IMR-90 (cell line): ENCODE measurements at regions not wholly inside any gene's neighbourhood (a gene's known extent, or its start where the extent isn't known, plus 50 kb on each side); places are given as distances from the start of the nearest gene placed in this dataset.

ENCODE experiments used
- BHLHE40 ChIP-seq: fragments of 150-350 bp; IDR thresholded peaks from 2 replicates; pipeline ENCODE4 v1.6.1; 2016; ENCODE audit warnings: mild to moderate bottlenecking, low read depth, low read length
- CEBPB ChIP-seq: IDR thresholded peaks from 2 replicates; pipeline ENCODE4 v1.6.1; 2012; ENCODE audit warnings: low read depth, low read length, improper control_type of control experiment
- CTCF ChIP-seq: conservative IDR thresholded peaks from 2 replicates; pipeline ENCODE4 v1.5.1; 2012; ENCODE audit warnings: mild to moderate bottlenecking, low read depth, low read length, improper control_type of control experiment
- ELK1 ChIP-seq: fragments of 150-350 bp; IDR thresholded peaks from 2 replicates; pipeline ENCODE4 v1.6.1; 2016; ENCODE audit warnings: low read depth, mild to moderate bottlenecking, low read length, moderate library complexity, borderline replicate concordance
- FOS ChIP-seq: fragments of 150-350 bp; IDR thresholded peaks from 2 replicates; pipeline ENCODE4 v1.6.1; 2016; ENCODE audit warnings: low read depth, low read length
- NFE2L2 ChIP-seq: fragments of 150-350 bp; IDR thresholded peaks from 2 replicates; pipeline ENCODE4 v1.6.1; 2016; ENCODE audit warnings: low read depth, mild to moderate bottlenecking, low read length
- POLR2A ChIP-seq: IDR thresholded peaks from 2 replicates; pipeline ENCODE4 v1.6.1; 2012; ENCODE audit warnings: mild to moderate bottlenecking, low read depth, low read length
- RAD21 ChIP-seq: IDR thresholded peaks from 2 replicates; pipeline ENCODE4 v1.6.1; 2012; ENCODE audit warnings: low read length, improper control_type of control experiment
- RCOR1 ChIP-seq: IDR thresholded peaks from 2 replicates; pipeline ENCODE4 v1.6.1; 2012; ENCODE audit warnings: mild to moderate bottlenecking, low read length, improper control_type of control experiment; ENCODE audit not compliant: insufficient replicate concordance
- RFX5 ChIP-seq: IDR thresholded peaks from 2 replicates; pipeline ENCODE4 v1.8.0; 2012; ENCODE audit warnings: low read depth, mild to moderate bottlenecking, low read length, moderate library complexity
- SMC3 ChIP-seq: fragments of 150-350 bp; IDR thresholded peaks from 2 replicates; pipeline ENCODE4 v1.6.1; 2016; ENCODE audit warnings: low read depth, mild to moderate bottlenecking, antibody characterized with exemption, low read length, moderate library complexity
- USF2 ChIP-seq: fragments of 150-350 bp; IDR thresholded peaks from 2 replicates; pipeline ENCODE4 v1.6.1; 2017; ENCODE audit warnings: mild to moderate bottlenecking, antibody characterized with exemption, low read length, low read depth

- TF ChIP-seq CTCF (no peak), POLR2A (no peak), NFE2L2 (no peak), RCOR1 (no peak), BHLHE40 (no peak), FOS (no peak), RAD21 (no peak), RFX5 (no peak), SMC3 (no peak), USF2 (no peak), CEBPB (no peak), ELK1 (no peak)
Observed at GRCh38 chr6:90369651-90370050, 73.0 kb upstream of the BACH2 start.
